HG02623 (cell line): ENCODE measurements at regions not wholly inside any gene's neighbourhood (a gene's known extent, or its start where the extent isn't known, plus 50 kb on each side); places are given as distances from the start of the nearest gene placed in this dataset.
"Not testable (repeated sequence)": the region's sequence is repeated elsewhere in the genome, so short reads cannot be mapped to it uniquely, and the experiment has no call there.

Source experiments
- ATAC-seq: cut with Tn5 transposase; IDR thresholded peaks from one replicate; pipeline ENCODE4 v1.9.1; 2021; ENCODE audit warnings: moderate library complexity; ENCODE audit not compliant: unreplicated experiment

DNA sequence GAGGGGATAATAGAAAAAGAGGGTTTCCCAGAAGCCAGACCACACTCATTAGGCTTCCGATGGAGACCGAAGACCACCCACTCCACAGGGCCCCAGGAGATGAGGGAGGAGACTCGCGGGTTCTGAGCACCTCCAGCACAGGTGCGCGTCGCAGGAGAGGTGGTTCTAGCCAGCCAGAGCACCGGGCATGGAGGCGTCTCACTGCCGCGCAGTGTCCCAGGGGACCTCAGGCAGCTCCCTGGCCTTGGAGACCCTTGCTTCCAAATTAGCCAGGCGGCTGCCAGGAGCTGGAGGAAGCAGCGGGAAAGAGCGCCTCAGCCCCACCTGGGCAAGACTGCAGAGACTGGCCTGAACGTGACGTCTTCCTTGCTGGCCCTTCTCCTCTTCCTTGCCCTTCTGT is 115.4 kb upstream of the FBXL7 start:
- ATAC-seq, result no peak

DNA sequence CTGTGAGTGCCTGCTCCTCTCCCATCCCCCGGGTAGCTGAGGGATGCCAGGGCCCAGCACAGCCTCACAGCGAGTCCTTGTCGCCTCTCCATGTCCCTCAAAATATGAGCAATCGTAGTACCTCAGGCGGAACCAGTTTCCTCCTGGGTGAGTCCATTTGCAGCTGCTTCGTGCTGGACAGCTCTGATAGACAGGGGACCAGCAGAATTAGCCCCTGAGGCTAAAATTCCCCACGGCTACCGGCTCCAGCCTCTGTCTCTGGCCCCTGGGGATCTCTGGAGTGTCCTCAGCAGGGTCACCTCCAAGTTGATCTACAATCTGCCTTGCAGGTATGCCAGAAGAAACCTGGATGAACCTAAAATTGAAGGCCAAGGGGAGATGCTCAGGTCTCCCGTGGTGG is 115.8 kb upstream of the FBXL7 start:
- ATAC-seq, result no peak

DNA sequence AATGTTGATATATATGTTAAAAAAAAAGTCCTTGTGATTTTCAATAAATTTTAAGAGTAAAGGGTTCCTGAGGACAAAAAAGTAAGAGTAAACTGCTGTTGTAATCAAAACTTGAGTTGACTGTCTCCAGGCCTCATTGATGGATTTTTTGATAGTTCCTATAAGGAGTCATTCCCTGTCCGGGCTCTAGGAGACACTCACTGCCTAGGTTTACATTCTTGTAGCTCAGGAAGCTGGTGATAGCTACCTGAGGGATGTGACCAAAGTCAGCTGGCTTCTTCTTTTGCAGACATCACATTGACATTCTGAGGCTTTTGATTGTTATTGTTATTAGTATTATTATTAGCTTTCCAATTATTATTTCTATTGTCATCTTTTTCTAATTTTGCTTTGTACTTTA is 116.5 kb upstream of the FBXL7 start:
- ATAC-seq, result no peak

DNA sequence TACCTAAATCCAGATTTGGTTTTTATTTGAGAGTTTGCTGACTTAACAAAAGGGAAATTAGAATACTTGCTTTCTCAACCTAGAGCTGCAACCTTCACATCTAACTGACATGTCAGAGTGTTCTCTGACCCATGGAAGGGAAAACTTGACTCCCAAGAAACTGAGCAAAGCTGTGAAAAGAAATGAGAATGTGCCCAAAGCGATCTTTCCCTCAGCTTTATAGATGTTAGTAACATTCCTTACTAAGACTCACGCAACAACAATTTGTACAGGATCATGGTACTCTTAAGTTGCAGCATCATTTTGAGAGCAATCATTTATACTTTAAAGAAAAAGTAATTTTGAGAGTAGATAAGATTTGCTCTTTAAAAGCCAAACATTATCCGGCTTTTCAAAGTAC is 117.0 kb upstream of the FBXL7 start:
- ATAC-seq, result no peak

DNA sequence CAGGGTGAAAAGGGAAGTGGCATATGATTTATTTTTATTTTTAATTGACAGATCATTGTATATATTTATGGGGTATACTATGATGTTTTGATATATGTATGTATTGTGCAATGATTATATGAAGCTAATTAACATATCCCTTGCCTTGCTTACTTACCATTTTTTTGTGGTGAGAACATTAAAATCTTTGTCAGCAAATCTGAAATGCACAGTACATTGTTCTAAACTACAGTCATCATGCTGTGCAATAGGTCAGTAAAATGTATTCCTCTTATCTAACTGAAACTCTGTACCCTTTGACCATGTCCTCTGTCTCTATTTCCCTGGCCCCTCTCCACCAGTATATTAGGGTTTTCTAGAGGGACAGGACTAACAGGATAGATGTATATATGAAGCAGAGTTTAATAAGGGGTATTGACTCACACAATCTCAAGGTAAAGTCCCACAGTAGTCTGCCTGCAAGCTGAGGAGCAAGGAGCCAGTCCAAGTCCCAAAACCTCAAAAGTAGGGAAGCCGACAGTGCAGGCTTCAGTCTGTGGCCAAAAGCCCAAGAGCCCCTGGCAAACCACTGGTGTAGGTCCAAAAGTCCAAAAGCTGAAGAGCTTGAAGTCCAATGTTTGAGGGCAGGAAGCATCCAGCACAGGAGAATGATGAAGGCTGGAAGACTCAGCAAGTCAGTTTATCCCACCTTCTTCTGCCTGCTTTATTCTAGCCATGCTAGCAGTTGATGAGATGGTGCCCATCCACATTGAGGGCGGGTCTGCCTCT is 122.2 kb upstream of the FBXL7 start:
- no peak for ATAC-seq

DNA sequence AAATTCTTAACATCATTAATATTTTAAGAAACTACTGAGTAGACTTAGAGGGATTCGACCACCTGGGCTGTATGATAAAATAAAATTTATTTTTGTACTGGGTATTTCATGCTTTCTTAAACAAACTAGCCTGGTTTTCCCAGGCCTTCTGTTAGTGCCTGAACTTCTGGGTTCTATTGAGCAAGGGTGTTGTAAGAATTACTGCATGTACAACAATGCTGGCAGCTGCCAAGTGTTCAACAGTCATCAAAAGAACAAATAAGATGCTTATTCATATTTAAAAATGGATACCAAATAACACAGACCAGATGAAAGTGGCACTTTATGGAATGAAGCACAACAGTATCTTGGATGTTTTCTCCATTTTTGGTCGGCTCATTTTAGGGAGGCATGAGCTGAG is 123.2 kb upstream of the FBXL7 start:
- ATAC-seq, result no peak

DNA sequence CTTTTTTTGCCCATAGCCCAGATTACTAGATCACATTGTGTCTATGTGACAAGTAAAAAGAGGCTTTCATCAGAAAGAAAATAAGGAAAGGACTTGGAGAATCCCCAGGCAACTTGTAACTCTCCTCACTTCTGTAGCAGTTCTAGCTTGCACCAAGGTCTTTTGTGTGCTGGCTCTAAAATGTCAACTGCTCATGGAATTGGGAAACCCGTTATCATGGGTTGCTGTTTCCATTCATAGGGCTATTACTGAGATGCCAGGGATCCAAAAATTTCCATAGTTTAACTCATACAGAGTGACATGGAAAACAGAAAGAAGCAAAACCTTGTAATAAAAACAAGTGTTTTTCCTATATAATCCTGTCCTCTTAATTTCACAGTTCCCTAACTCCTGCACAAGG is 123.9 kb upstream of the FBXL7 start:
- no peak for ATAC-seq

DNA sequence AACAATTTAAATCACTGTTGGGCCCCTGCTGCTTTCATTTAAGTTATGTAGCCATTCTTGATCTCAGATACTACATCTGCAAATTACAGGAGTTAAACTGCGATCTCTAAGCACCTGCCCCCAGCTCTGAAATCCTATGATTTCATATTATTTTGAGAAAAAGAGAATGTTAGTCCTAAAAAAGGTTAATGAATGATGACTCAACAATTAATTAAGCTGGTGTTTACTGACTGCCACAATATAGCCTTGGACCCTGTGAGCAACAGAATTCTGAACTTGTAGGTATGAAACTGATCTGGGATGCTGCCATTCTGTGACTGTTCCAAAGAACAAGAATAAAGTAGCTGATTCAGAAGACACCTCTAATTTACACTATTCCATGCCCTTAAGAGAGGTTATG is 124.4 kb upstream of the FBXL7 start:
- ATAC-seq, result no peak

DNA sequence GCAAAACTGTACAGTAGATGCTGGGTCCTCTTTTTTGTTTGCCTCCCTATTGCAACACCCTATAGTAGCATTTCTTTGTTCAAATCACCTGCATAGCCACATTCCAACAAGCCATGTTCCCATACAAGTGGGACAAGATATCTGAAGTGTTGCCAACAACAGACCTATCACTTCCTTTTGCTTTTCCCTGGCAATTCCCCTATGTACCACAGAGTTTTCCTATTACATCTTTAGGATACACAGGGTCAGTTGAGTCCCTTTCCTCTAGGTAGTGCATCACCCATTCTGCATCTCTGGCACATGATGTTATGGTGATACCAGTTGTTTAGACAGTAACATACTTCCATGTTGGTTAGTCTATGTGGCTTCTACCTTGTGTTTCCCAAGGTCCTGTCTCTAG is 125.1 kb upstream of the FBXL7 start:
- ATAC-seq, result no peak

DNA sequence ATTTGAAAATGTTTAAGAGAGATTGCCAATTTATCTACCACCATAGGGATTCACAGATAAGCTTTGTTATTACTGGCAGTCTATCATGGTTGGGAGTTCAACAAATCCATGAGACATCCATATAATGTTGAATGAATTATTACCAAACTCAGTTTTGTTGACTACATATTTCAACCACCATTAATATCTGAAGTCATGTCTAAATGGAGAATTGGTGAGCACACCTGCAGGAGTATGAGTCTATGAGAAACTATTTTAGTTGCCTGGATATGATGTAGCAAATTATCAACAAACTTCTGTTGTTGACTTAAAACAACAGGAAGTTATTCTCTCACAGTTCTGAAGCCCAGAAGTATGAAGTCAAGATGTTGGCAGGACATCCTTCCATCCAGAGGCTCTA is 126.8 kb upstream of the FBXL7 start:
- no peak for ATAC-seq

DNA sequence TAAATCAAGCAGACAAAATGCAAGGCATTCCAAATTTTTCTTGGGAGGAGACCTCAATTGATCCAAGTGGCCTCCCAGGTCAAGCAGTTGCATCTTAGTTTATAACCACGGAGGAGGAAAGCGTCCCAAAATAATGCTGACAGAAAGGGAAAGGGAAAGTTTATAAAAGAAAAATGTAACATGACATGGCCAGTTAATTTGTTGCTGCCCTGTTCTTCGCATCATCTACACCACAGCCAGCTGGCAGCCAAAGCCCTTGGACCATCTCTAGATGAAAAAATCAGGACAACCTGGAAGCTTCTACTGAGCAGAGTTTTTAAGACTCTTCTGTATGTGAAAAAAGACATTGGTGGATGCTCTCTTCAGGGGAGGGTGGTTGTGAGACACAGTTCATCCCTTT is 128.8 kb upstream of the FBXL7 start:
- no peak for ATAC-seq

DNA sequence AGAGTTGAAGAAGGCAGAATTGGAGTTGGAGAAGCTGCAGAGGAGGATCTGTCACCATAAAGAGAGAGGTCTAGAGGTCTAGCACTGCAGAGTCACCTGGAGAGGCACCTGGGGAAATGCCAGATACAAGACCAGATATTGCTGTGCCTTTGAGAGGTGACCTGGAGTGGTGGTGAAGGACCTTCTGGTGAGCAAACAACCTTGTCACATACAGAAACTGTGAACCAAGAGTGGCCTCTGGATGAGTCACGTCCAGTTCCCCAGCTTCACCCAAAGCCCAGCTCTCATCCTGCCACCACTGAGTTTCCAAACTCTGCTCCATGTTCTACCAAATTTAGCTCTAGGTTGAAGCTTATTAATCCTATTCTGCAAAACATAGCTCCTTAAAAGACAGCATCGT is 131.1 kb upstream of the FBXL7 start:
- no peak for ATAC-seq

DNA sequence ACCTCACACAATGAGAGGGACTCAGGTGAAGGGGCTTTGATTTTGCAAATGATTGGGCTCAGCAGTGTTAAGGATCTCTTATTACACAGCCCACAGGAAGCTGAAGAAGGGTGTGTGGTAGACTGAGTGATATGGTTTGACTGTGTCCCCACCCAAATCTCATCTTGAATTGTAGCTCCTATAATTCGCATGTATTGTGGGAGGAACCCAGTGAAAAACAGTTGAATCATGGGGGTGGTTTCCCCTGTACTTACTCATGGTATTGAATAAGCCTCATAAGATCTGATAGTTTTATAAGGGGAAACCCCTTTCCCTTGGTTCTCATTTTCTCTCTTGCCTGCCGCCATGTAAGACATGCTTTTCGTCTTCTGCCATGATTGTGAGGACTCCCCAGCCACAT is 132.5 kb upstream of the FBXL7 start:
- ATAC-seq, result no peak

DNA sequence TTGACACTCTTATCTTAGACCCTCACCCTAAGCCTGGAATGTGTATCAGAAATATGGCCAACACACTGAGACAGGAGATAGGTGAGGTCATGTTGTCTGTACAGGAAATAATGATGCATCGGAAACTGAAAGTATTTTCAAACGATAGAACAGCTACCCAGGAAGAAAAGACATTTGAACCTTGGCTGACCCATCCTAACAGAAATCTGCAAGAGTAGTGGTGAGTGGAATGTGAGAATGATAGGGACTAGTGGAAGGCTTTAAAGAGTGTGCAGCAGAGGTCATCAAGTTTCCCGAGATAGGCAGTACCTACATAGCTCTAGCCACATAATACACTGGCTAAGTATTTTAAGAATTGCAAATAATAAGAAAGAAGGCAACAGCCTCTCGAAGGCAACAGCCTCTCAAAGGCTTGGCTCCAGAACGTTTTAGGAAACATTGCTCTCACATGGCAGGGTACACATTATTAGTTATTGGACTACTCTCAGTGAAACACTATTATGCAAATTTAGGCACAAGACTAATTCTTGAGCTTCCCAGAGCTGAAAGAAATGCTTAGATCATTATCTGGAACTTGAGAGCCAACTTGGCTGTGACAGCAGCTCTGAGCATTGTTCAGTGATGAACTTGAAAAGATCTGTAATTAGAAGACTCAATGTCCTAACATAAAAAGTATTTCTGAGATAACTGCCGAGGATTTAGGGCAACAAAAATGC is 133.1 kb upstream of the FBXL7 start:
- ATAC-seq, result no peak

DNA sequence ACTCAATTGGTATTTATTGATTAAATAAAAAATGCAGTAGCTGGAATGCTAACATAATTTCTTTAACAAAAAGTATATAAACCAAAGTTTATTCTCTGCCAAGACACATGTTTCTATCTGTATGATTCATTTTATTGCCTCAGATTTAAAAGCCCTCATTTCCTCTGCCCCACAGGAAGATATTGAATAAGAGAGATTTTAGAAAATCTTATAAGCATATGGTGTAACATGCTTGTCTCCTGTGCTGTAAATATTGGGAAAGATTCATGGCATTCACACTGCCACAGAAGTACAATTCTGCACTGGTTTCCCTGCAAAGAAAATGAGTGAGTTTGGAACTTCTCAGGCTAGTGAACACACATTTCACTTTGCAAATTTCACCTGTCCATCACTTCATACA is 134.9 kb upstream of the FBXL7 start:
- ATAC-seq, result no peak

DNA sequence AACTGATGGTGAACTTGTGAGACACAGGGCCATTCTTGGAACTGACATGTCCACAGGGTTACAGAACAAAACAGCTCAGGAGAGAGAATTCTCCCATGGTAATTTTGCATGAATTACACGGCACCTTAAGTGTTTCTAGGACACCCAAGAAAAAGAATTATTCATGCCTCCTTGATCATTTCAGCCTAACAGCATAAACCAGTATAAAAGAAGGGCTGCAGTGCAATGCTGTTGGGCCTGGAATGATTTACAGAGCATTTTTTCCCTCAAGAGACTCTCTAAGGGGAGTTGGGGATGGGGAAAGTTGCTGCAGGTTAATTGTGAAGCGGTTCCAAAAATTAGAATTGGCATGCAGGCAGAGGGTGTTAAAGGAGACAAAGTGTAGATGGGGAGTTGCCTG is 136.4 kb upstream of the FBXL7 start:
- no peak for ATAC-seq

DNA sequence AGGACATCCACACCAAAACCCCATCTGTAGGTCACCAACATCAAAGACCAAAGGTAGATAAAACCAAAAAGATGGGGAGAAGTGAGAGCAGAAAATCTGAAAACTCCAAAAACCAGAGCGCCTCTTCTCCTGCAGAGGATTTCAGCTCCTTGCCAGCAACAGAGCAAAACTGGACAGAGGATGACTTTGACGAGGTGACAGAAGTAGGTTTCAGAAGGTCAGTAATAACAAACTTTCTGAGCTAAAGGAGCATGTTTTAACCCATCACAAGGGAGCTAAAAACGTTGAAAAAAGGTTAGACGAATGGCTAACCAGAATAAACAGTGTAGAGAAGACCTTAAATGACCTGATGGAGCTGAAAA is 142.9 kb upstream of the FBXL7 start:
- ATAC-seq, result not testable (repeated sequence)

DNA sequence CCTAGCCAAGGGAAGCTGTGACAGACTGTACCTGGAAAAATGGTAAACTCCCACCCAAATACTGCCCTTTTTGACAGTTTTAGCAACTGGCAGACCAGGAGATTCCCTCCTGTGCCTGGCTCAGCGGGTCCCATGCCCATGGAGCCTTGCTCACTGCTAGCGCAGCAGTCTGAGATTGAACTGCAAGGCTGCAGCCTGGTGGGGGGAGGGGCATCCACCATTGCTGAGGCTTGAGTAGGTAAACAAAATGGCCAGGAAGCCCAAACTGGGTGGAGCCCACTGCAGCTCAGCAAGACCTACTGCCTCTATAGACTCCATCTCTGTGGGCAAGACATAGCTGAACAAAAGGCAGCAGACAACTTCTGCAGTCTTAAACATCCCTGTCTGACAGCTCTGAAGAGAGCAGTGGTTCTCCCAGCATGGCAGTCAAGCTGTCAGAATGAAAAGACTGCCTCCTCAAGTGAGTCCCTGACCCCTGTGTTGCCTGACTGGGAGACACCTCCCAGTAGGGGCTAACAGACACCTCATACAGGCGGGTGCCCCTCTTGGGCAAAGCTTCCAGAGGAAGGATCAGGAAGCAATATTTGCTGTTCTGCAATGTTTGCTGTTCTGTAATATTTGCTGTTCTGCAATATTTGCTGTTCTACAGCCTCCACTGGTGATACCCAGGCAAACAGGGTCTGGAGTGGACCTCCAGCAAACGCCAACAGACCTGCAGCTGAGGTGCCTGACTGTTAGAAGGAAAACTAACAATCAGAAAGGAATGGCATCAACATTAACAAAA is 143.5 kb upstream of the FBXL7 start:
- ATAC-seq, result not testable (repeated sequence)

DNA sequence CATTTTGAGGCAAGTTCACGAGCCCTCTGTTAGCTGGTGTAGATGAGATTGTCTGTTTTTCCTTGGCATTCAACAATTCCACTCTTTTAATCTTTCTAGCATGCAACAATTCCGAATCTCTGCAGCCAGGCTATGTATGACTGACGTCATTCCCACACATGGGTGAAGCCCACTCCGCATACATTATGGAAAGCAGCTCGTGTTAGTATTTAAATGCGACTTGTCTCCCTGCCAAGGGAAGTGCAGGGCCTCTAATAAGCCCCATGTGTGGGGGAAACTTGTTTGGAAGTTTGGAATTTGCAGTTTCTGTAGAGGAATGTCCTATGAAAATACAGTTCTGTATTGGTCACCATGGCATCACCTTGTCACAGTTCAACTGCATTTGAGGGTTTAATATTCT is 146.0 kb upstream of the FBXL7 start:
- ATAC-seq, result no peak

DNA sequence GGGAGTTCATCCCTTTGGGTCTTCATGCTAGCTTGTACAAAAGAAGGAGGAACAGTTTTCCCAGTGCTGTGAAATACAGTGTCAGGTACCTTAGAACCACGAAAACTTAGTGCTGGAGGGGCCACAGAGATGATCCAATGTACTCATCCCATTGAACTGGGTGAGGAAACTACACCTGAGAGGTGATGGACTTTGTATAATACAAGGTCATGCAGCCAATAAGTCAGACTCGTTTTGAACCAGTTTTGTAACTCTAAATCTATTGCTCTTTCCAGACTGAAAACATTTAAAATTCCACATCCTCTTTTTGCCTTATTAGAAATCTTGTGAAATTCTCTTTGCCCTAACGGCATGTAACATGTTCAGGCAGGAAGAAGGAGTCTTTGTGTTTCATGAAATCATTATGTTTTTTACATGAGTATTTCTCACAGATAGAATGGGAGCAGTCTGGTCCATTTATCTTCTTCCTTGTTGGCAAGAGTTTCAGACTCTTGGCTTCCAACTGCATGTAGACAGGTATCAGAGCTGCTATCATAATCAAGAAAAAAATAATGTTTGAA is 146.8 kb upstream of the FBXL7 start:
- no peak for ATAC-seq

DNA sequence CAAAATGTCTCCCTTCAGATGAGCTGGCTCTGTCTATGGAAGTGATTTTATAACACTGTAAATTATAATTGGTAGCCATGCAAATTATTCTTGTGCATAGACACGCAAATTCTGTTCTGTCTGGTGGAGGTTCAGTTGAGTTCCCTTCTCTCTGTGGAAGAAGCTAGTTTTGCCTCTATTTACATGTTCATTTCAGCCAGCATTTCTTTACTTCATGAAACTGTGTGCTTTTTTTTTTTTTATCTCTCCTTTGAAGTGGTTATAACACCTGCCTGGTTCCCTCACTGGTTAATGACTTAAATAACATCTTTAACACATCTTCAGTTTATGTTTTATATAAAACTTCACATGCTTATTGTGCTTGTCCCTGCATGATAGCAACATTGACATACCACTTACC is 149.4 kb upstream of the FBXL7 start:
- ATAC-seq, result no peak

DNA sequence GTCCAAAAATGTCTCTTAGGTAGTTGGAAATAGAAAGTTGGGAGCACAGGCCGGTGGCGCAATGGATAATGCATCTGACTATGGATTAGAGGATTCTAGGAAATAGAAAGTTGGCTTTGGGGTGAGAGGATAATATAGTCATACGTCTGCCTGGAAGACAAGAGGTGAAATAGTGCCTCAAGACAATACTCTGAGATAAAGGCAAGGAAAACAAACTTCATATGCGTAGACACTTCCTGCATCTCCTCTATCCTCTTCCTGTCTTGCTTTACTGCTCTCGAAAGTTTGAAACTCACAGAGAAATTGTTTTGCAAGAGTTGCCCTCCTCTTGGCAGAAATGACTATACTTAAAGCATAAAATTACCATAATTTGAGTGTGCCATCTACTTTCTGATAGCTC is 153.2 kb upstream of the FBXL7 start:
- no peak for ATAC-seq
